Body of pancreas (tissue), 4 donors: ENCODE measurements at regions not wholly inside any gene's neighbourhood (a gene's known extent, or its start where the extent isn't known, plus 50 kb on each side); places are given as distances from the start of the nearest gene placed in this dataset.

Experiments
- ATAC-seq: fragments of 150-250 bp; one replicate; pipeline ENCODE4 v1.9.1; 2016
- DNase-seq, 4 donors: peaks; one replicate each; pipeline ENCODE4 v3.0.0-alpha.2; 2019
- H3K27ac ChIP-seq, 4 donors: fragments of 200-600 bp; sonication (generic); 1 replicate in 3 of 4; 2 replicates in 1 of 4; pipeline versions ENCODE4 v1.5.1 to v1.6.1; 2016 to 2019; ENCODE audit warnings: mild to moderate bottlenecking in 1 of 4, mixed read lengths in 1 of 4, moderate library complexity in 1 of 4
- H3K27me3 ChIP-seq, 2 donors: fragments of 200-600 bp; sonication (generic); one replicate each; pipeline ENCODE4 v1.6.0; 2016; ENCODE audit warnings: mild to moderate bottlenecking in 1 of 2
- H3K36me3 ChIP-seq, 2 donors: fragments of 200-600 bp; sonication (generic); replicated peaks in 1 of 2; 2 replicates each; pipeline ENCODE4 v1.5.1; 2016; ENCODE audit warnings: low read depth in 2 of 2; ENCODE audit not compliant: insufficient read depth in 1 of 2
- H3K4me1 ChIP-seq: fragments of 200-600 bp; sonication (generic); one replicate; pipeline ENCODE4 v1.6.0; 2016
- H3K4me3 ChIP-seq, 2 donors: fragments of 200-600 bp; sonication (generic); 1 replicate in 1 of 2; 2 replicates in 1 of 2; pipeline ENCODE4 v1.5.1; 2016 to 2019
- H3K9me3 ChIP-seq, 3 donors: fragments of 200-600 bp; sonication (generic); 1 replicate in 2 of 3; 2 replicates in 1 of 3; pipeline ENCODE4 v1.5.1; 2016
- POLR2A ChIP-seq, 3 donors: fragments of 450-650 bp; IDR thresholded peaks; one replicate each; pipeline ENCODE4 v1.6.1; 2016; ENCODE audit warnings: antibody characterized with exemption in 3 of 3, mild to moderate bottlenecking in 2 of 3
- WGBS, 2 donors: methylation state at CpG; one replicate each; pipeline ENCODE4 v1.1.5; 2017; 5-methylcytosine and 5-hydroxymethylcytosine counted together
- intact Hi-C: fragments of 100-400 bp; cut with DNase I; formaldehyde crosslinking; loops from one replicate; pipeline ENCODE4 v1.15.1; 2023
- TF ChIP-seq, protein P1 (sequence below), 7 experiments: fragments of 450-650 bp in 4 of 7; fragments of 200-600 bp in 3 of 7; sonication (generic) in 3 of 7; IDR thresholded peaks; one replicate each; pipeline ENCODE4 v1.5.1; 2016 to 2019; ENCODE audit warnings: antibody characterized with exemption in 7 of 7

DNA sequence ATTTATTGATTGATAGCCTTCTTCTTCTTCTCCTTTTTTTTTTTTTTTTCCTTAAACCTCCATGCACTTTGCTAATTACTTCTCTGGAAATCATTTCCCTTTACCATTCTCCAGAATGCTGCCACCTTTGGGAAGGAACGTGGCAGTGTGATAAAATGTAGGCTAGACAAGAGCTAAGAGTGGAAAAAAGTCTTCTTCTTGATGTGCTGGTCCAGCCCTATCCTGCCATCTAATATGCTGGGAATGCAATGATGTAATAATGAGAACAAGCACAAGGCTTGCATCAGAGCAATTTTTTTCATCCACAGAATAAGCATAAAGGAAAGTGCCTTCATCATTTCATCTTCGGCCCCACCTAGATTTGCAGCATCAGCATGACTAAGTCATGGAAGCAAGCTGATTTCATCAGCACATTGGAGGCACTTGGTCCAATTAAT is 128.7 kb upstream of the ZFHX3 start:
- H3K4me1 ChIP-seq: peaks cover 24% of the 10 kb centered on the region
- H3K9me3 ChIP-seq: no peaks in the 10 kb centered on the region
- TF ChIP-seq POLR2A (IDR thresholded peaks at IDR 0.05): no peak
- TF ChIP-seq, protein P1, sequence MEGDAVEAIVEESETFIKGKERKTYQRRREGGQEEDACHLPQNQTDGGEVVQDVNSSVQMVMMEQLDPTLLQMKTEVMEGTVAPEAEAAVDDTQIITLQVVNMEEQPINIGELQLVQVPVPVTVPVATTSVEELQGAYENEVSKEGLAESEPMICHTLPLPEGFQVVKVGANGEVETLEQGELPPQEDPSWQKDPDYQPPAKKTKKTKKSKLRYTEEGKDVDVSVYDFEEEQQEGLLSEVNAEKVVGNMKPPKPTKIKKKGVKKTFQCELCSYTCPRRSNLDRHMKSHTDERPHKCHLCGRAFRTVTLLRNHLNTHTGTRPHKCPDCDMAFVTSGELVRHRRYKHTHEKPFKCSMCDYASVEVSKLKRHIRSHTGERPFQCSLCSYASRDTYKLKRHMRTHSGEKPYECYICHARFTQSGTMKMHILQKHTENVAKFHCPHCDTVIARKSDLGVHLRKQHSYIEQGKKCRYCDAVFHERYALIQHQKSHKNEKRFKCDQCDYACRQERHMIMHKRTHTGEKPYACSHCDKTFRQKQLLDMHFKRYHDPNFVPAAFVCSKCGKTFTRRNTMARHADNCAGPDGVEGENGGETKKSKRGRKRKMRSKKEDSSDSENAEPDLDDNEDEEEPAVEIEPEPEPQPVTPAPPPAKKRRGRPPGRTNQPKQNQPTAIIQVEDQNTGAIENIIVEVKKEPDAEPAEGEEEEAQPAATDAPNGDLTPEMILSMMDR (IDR thresholded peaks at IDR 0.05): peak in 5 of 7 experiments; percentile 6 to 41 (median 34)
- no peaks in the 10 kb centered on the region for H3K27me3 ChIP-seq
- WGBS, 2 donors: 50% methylated on average over 2 of the region's 2 CpGs
- intact Hi-C loops: loop anchor here (10.0 kb wide), 1 partner anchor 342 kb away; no protein-coding TSS in a partner anchor
- no peak overlapping the region for H3K4me3 ChIP-seq
- H3K36me3 ChIP-seq: no peaks in the 10 kb centered on the region
- ATAC-seq: no peak
- DNase-seq: no peak
- no peak overlapping the region for H3K27ac ChIP-seq

DNA sequence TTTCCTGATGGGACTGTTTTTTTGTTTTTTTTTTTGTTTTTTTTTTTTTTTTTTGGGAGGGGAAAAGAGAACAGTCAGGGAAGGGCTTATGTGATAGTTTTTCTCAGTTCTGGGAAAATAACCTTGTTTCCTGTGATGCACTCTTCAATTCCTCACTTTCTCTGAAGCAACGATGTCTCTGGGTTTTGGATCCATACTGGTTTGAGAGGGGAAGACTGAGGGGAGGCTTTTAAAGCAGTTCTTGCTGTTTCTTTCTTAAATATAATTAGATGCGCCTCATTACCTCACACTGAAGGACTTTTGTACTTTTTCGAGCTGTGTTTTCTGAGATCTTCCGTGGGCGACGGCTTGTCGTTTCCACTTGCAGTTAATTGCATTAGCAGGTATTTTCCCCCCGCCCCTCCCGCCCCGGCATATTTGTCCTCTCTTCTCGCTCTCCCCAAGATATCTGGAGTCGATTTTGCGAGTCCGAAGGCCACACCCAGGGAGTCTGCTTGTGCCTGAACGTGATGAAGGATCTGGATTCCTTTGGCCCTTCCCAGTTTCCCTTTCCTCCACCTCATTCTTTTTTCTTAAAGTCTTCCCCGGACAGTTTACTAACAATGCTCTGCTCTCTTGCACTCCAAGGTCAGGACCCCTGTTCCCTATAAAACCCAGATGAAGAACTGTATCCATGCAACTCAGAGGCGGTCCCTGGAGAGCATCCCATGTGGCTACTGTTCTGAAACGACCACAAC is 125.2 kb upstream of the ZFHX3 start:
- Histone ChIP-seq H3K36me3 (no peaks in the 10 kb centered on the region), H3K4me1 (peaks cover 23% of the 10 kb centered on the region), H3K27ac (peak overlapping the region in 1 of 4 donors; percentile 40), H3K27me3 (no peaks in the 10 kb centered on the region), H3K9me3 (no peaks in the 10 kb centered on the region), H3K4me3 (no peak overlapping the region)
- ATAC-seq: no peak
- 38 to 43% methylated on average over 17 to 18 of the region's 18 CpGs for WGBS, 2 donors
- no peak for DNase-seq
- intact Hi-C loops: loop anchor here (10.0 kb wide), 1 partner anchor 338 kb away; no protein-coding TSS in a partner anchor
- no peak for TF ChIP-seq POLR2A (IDR thresholded peaks at IDR 0.05)
- TF ChIP-seq, protein P1 (IDR thresholded peaks at IDR 0.05): peak in 2 of 7 experiments; percentile 2 to 33

DNA sequence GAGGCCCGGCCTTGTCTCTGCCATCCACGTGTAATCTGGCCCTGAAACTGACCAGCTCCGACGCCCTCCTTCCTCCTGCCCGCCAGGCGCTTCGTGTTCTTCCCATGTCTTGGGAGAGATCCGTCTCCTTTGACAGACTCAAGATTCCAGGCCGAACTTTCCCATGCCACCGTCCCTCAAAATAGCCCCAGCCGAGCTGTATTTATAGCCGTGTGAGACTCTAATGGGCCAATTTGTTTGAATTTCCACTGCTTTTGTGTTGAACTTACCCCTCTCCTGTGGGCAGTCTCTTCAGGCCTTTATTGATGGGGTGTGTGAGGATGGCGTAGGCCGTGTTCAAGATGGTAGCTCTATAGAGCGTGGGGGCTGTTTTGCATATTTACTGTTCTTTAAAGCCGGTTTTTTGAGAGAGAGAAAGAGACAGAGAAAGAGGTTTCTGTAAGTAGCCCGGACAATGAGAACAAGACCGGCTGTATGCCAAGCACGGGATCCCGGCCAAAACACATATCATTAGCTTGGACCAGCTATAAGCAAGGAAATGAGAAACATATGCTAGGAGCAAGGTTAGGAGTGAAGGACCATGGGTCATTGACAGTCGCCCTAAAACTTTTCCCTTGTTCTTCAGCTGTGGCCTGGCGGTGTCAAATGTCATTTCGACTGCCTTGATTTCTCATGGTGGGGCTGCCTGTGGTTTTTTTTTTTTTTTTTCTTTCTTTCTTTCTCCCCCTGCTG is 124.5 kb upstream of the ZFHX3 start:
- Histone ChIP-seq H3K27me3 (no peaks in the 10 kb centered on the region), H3K36me3 (no peaks in the 10 kb centered on the region), H3K27ac (peak overlapping the region; percentile 2 to 40 (median 6)), H3K4me1 (peaks cover 23% of the 10 kb centered on the region), H3K9me3 (no peaks in the 10 kb centered on the region), H3K4me3 (no peak overlapping the region)
- 29 to 30% methylated on average over 23 of the region's 23 CpGs for WGBS, 2 donors
- ATAC-seq (peak; percentile 85), DNase-seq (peak; percentile 84 to 96 (median 88))
- intact Hi-C loops: loop anchor here (10.0 kb wide), 1 partner anchor 338 kb away; no protein-coding TSS in a partner anchor
- TF ChIP-seq POLR2A (IDR thresholded peaks at IDR 0.05): no peak
- TF ChIP-seq, protein P1 (IDR thresholded peaks at IDR 0.05): peak in 5 of 7 experiments; percentile 11 to 88 (median 24)

DNA sequence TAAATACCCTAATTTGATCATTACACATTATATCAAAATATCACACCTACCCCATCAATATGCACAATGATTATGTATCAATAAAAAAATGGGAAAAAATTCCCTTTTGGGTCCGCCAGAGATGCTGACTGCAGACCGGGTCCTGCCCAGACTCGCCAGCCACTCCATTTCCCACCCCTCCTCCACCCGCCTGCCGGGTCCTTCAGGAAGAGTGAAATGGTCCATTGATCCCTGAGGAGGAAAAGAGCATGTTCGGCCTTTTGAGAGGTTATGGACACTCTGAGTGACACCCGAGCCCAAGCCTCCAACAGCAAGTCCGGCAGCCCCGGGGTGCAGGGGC is 123.9 kb upstream of the ZFHX3 start:
- no peaks in the 10 kb centered on the region for H3K9me3 ChIP-seq
- TF ChIP-seq, protein P1 (IDR thresholded peaks at IDR 0.05): no peak
- TF ChIP-seq POLR2A (IDR thresholded peaks at IDR 0.05): no peak
- no peaks in the 10 kb centered on the region for H3K36me3 ChIP-seq
- no peak overlapping the region for H3K27ac ChIP-seq
- no peaks in the 10 kb centered on the region for H3K27me3 ChIP-seq
- intact Hi-C loops: loop anchor here (10.0 kb wide), 1 partner anchor 337 kb away; no protein-coding TSS in a partner anchor
- ATAC-seq: no peak
- H3K4me3 ChIP-seq: no peak overlapping the region
- DNase-seq: no peak
- 85 to 87% methylated on average over 7 to 9 of the region's 9 CpGs for WGBS, 2 donors
- peaks cover 23% of the 10 kb centered on the region for H3K4me1 ChIP-seq
